ENCODE measurements at regions not wholly inside any gene's neighbourhood (a gene's known extent, or its start where the extent isn't known, plus 50 kb on each side); places are given as distances from the start of the nearest gene placed in this dataset.
A peak's percentile ranks its signal among the peaks of the same experiment; 100 is the strongest.

GRCh38 chr11:8340296-8340695 lies 76.6 kb upstream of the LMO1 start:
- Histone ChIP-seq H3K9me3 (no peaks in the 10 kb centered on the region), H3K4me3 (no peak overlapping the region), H3K27ac (no peak overlapping the region), H3K36me3 (no peaks in the 10 kb centered on the region), H3K27me3 (no peaks in the 10 kb centered on the region), H3K4me1 (no peaks in the 10 kb centered on the region)
- intact Hi-C loops (cut with DNase I), result loop anchor here in 1 of 10 donors (10.0 kb wide), 1 partner anchor 225 kb away; no protein-coding TSS in a partner anchor
- DNase-seq (peak in 1 of 5 donors; percentile 0), ATAC-seq (no peak)
- 86 to 94% (median 91%) methylated on average over 1 of the region's 1 CpG for WGBS, 4 donors
- TF ChIP-seq CTCF (IDR thresholded peaks at IDR 0.05) (no peak), POLR2A (IDR thresholded peaks at IDR 0.05) (no peak)

DNA sequence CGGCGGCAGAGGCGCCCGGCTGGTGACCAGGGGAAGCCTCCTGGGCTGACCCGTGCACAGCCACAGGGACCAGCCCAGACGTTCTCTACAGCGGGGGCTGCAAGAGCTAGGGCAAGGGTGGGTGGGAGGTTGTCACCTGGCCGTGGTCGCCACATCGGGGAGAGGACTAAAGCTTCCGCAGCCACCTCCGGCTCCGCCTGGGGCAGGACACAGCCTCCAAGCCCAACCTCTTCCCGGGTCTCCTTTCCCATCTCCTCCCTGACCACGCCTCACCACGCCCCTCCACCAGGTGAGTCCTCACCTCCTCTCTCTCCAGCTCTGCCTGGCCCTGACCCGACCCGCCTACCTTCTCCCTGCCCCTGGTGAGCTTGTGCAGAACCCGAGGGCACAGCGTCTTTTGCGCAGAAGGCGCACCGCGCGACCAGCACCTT lies 75.9 kb upstream of the LMO1 start:
- H3K27ac ChIP-seq, result no peak overlapping the region
- H3K36me3 ChIP-seq, result no peaks in the 10 kb centered on the region
- no peak overlapping the region for H3K4me3 ChIP-seq
- TF ChIP-seq POLR2A (IDR thresholded peaks at IDR 0.05), result no peak
- no peak for TF ChIP-seq CTCF (IDR thresholded peaks at IDR 0.05)
- intact Hi-C loops (cut with DNase I), result loop anchor here in 8 of 10 donors (5.0 to 10.0 kb wide), 5 partner anchors 48 to 618 kb away; a partner anchor contains a TSS
- no peak for ATAC-seq
- H3K27me3 ChIP-seq, result no peaks in the 10 kb centered on the region
- no peaks in the 10 kb centered on the region for H3K4me1 ChIP-seq
- DNase-seq, result peak in 1 of 5 donors; percentile 22
- 62 to 77% (median 66%) methylated on average over 18 to 25 of the region's 25 CpGs for WGBS, 4 donors
- no peaks in the 10 kb centered on the region for H3K9me3 ChIP-seq

DNA sequence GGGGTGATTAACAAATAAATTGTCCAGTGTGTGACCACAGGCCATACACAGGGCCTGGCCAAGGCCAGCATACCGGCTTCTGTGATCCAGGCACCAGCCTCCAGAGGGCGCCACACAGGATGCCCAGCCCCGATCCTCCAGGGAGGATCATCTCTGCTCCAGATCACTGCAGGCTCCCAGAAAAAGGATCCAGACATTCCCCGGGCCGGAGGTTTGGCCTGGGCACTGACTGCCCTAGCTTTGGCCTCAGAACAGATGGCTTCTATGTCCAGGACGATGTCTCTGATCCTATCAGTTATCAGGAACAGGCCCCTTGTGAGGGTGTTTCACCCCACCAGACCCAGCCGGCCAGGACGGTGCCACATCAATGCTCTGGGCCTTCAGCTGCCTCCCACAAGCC lies 74.5 kb upstream of the LMO1 start:
- no peak overlapping the region for H3K4me3 ChIP-seq
- H3K27me3 ChIP-seq, result no peaks in the 10 kb centered on the region
- intact Hi-C loops (cut with DNase I), result loop anchor here in 7 of 10 donors (5.0 to 10.0 kb wide), 5 partner anchors 49 to 619 kb away; a partner anchor contains a TSS
- no peak for TF ChIP-seq POLR2A (IDR thresholded peaks at IDR 0.05)
- peak; percentile 46 to 73 (median 61) for TF ChIP-seq CTCF (IDR thresholded peaks at IDR 0.05)
- H3K36me3 ChIP-seq, result no peaks in the 10 kb centered on the region
- DNase-seq (peak in 4 of 5 donors; percentile 34 to 70 (median 50)), ATAC-seq (peak in 3 of 4 donors; percentile 50 to 77 (median 61))
- H3K27ac ChIP-seq, result no peak overlapping the region
- no peaks in the 10 kb centered on the region for H3K4me1 ChIP-seq
- no peaks in the 10 kb centered on the region for H3K9me3 ChIP-seq
- WGBS, 4 donors, result 45 to 73% (median 53%) methylated on average over 4 to 8 of the region's 8 CpGs

- intact Hi-C loops (cut with DNase I), result loop anchor here in 7 of 10 donors (5.0 to 10.0 kb wide), 5 partner anchors 50 to 620 kb away; a partner anchor contains a TSS
- ATAC-seq (no peak), DNase-seq (no peak)
- Histone ChIP-seq H3K4me1 (no peaks in the 10 kb centered on the region), H3K36me3 (no peaks in the 10 kb centered on the region), H3K4me3 (no peak overlapping the region), H3K9me3 (no peaks in the 10 kb centered on the region), H3K27me3 (no peaks in the 10 kb centered on the region), H3K27ac (no peak overlapping the region)
- WGBS, 4 donors, result 72 to 86% (median 82%) methylated on average over 19 of the region's 19 CpGs
- TF ChIP-seq CTCF (IDR thresholded peaks at IDR 0.05), result no peak
- TF ChIP-seq POLR2A (IDR thresholded peaks at IDR 0.05), result no peak
Measured at GRCh38 chr11:8337130-8337795, 73.6 kb upstream of the LMO1 start.
